Ovary (tissue), 3 donors: ENCODE measurements at regions not wholly inside any gene's neighbourhood (a gene's known extent, or its start where the extent isn't known, plus 50 kb on each side); places are given as distances from the start of the nearest gene placed in this dataset.

Experiments used
- EP300 ChIP-seq: sonication (generic); formaldehyde crosslinking; IDR thresholded peaks from one replicate; pipeline ENCODE4 v1.6.1; 2017; ENCODE audit warnings: antibody characterized with exemption
- POLR2A ChIP-seq: fragments of 450-650 bp; IDR thresholded peaks from one replicate; pipeline ENCODE4 v1.6.1; 2017; ENCODE audit warnings: antibody characterized with exemption, mild to moderate bottlenecking, moderate library complexity
- TF ChIP-seq, protein P1 (sequence below), 3 donors: fragments of 450-650 bp in 2 of 3; fragments of 200-600 bp in 1 of 3; IDR thresholded peaks; one replicate each; pipeline versions ENCODE4 v1.5.1 to v1.8.0; 2016 to 2022; ENCODE audit warnings: antibody characterized with exemption in 3 of 3, mild to moderate bottlenecking in 1 of 3
- donor health status: DM: no; HTN: no; CAD: no.

DNA sequence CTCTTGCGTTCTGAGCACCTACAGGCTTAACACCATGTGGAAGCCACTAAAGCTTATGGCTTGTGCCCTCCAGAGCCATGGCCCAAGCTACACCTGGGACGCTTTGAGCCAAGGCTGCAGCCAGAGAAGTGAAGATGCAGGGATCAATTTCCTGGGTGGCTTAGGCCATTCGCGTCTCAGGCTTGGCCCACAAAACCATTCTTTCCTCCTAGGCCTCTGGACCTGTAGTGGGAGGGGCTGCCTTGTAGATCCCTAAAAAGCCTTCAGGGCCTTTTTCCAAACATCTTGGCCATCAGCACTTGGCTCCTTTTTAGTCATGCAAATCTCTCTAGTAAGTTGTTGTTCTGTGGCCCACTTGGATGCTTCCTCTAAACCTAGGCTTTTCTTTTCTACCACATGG lies 401.7 kb upstream of the RUNX1 start:
- TF ChIP-seq, protein P1, sequence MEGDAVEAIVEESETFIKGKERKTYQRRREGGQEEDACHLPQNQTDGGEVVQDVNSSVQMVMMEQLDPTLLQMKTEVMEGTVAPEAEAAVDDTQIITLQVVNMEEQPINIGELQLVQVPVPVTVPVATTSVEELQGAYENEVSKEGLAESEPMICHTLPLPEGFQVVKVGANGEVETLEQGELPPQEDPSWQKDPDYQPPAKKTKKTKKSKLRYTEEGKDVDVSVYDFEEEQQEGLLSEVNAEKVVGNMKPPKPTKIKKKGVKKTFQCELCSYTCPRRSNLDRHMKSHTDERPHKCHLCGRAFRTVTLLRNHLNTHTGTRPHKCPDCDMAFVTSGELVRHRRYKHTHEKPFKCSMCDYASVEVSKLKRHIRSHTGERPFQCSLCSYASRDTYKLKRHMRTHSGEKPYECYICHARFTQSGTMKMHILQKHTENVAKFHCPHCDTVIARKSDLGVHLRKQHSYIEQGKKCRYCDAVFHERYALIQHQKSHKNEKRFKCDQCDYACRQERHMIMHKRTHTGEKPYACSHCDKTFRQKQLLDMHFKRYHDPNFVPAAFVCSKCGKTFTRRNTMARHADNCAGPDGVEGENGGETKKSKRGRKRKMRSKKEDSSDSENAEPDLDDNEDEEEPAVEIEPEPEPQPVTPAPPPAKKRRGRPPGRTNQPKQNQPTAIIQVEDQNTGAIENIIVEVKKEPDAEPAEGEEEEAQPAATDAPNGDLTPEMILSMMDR (IDR thresholded peaks at IDR 0.05) = no peak
- TF ChIP-seq POLR2A (no peak), EP300 (no peak)
